HL-60 (cell line): ENCODE measurements at regions not wholly inside any gene's neighbourhood (a gene's known extent, or its start where the extent isn't known, plus 50 kb on each side); places are given as distances from the start of the nearest gene placed in this dataset.

Experiments
- GABPA ChIP-seq: IDR thresholded peaks from 2 replicates; pipeline ENCODE4 v1.6.1; 2012; ENCODE audit warnings: low read depth
- TF ChIP-seq, protein P1 (sequence below): IDR thresholded peaks from one replicate; pipeline ENCODE4 v1.5.1; 2011; ENCODE audit warnings: low read length, control low read depth, inconsistent platforms; ENCODE audit not compliant: insufficient read depth
- TF ChIP-seq, protein P2 (sequence below): IDR thresholded peaks from 2 replicates; pipeline ENCODE4 v1.6.1; 2012; ENCODE audit warnings: low read depth; ENCODE audit not compliant: insufficient replicate concordance

DNA sequence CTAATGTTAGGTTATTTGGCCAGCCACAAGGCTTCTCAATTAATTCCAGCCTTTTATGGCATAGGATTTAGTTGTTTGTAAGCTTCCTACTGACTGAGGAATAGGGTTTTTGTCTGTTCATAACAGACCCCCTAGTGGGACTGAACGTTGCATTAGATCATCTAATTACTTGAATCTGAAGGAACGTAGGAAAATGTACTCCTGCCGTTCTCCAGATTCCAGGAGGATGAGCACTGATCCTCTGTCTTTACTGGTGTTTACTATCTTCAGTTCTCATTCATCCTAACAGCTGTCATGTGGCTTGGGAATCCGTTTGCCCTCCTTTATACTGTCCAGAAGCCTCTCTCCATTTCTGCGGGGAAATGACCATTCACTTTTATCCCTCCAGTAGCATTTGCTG lies 52.7 kb downstream of the RAD54L2 start:
- TF ChIP-seq, protein P1, sequence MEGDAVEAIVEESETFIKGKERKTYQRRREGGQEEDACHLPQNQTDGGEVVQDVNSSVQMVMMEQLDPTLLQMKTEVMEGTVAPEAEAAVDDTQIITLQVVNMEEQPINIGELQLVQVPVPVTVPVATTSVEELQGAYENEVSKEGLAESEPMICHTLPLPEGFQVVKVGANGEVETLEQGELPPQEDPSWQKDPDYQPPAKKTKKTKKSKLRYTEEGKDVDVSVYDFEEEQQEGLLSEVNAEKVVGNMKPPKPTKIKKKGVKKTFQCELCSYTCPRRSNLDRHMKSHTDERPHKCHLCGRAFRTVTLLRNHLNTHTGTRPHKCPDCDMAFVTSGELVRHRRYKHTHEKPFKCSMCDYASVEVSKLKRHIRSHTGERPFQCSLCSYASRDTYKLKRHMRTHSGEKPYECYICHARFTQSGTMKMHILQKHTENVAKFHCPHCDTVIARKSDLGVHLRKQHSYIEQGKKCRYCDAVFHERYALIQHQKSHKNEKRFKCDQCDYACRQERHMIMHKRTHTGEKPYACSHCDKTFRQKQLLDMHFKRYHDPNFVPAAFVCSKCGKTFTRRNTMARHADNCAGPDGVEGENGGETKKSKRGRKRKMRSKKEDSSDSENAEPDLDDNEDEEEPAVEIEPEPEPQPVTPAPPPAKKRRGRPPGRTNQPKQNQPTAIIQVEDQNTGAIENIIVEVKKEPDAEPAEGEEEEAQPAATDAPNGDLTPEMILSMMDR: no peak
- no peak for TF ChIP-seq GABPA
- TF ChIP-seq, protein P2, sequence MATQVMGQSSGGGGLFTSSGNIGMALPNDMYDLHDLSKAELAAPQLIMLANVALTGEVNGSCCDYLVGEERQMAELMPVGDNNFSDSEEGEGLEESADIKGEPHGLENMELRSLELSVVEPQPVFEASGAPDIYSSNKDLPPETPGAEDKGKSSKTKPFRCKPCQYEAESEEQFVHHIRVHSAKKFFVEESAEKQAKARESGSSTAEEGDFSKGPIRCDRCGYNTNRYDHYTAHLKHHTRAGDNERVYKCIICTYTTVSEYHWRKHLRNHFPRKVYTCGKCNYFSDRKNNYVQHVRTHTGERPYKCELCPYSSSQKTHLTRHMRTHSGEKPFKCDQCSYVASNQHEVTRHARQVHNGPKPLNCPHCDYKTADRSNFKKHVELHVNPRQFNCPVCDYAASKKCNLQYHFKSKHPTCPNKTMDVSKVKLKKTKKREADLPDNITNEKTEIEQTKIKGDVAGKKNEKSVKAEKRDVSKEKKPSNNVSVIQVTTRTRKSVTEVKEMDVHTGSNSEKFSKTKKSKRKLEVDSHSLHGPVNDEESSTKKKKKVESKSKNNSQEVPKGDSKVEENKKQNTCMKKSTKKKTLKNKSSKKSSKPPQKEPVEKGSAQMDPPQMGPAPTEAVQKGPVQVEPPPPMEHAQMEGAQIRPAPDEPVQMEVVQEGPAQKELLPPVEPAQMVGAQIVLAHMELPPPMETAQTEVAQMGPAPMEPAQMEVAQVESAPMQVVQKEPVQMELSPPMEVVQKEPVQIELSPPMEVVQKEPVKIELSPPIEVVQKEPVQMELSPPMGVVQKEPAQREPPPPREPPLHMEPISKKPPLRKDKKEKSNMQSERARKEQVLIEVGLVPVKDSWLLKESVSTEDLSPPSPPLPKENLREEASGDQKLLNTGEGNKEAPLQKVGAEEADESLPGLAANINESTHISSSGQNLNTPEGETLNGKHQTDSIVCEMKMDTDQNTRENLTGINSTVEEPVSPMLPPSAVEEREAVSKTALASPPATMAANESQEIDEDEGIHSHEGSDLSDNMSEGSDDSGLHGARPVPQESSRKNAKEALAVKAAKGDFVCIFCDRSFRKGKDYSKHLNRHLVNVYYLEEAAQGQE: no peak
